WTC11 (cell line): ENCODE measurements at regions not wholly inside any gene's neighbourhood (a gene's known extent, or its start where the extent isn't known, plus 50 kb on each side); places are given as distances from the start of the nearest gene placed in this dataset.

Experiments used
- ATAC-seq: fragments of 200-7000 bp; cut with Tn5 transposase; 2 replicates; pipeline ENCODE4 v1.10.0; 2021; ENCODE audit warnings: mild to moderate bottlenecking, moderate library complexity
- CTCF ChIA-PET: fragments of 300-600 bp; sonication (Branson Sonifier 250); formaldehyde crosslinking; loops from one replicate; lab custom pipeline; 2021; ENCODE audit warnings: antibody characterized with exemption; lab: Charles Lee
- POLR2A ChIA-PET: fragments of 350-600 bp; sonication (Branson Sonifier 250); formaldehyde crosslinking; loops from one replicate; lab custom pipeline; 2021; ENCODE audit warnings: antibody characterized with exemption; lab: Charles Lee
- DNase-seq: peaks from one replicate; pipeline ENCODE4 v3.0.0; 2021; ENCODE audit warnings: low spot score
- H3K27ac Mint-ChIP-seq: 2 replicates; pipeline ENCODE4 v1.8.0; 2021; ENCODE audit warnings: mixed read lengths
- H3K27me3 Mint-ChIP-seq: 2 replicates; pipeline ENCODE4 v1.8.0; 2021; ENCODE audit warnings: low read depth, mild to moderate bottlenecking, moderate library complexity, mixed read lengths
- H3K36me3 Mint-ChIP-seq: 2 replicates; pipeline ENCODE4 v1.8.0; 2021; ENCODE audit warnings: mixed read lengths
- H3K4me1 Mint-ChIP-seq: 2 replicates; pipeline ENCODE4 v1.8.0; 2022; ENCODE audit warnings: mixed read lengths
- H3K4me3 Mint-ChIP-seq: 2 replicates; pipeline ENCODE4 v1.8.0; 2021; ENCODE audit warnings: mild to moderate bottlenecking, moderate library complexity, mixed read lengths
- H3K9me3 Mint-ChIP-seq: 2 replicates; pipeline ENCODE4 v1.8.0; 2021; ENCODE audit warnings: mixed read lengths
- CREM ChIP-seq: sonication (generic); formaldehyde crosslinking; IDR thresholded peaks from 2 replicates; pipeline ENCODE4 v1.8.1; 2022; ENCODE audit warnings: mild to moderate bottlenecking, missing genetic modification reagents, moderate library complexity
- EMX1 ChIP-seq: fragments of 250-450 bp; sonication (Bioruptor Pico); IDR thresholded peaks from 2 replicates; pipeline ENCODE4 v1.8.0; 2021; ENCODE audit warnings: mild to moderate bottlenecking
- GTF2I ChIP-seq: fragments of 250-450 bp; sonication (Bioruptor Pico); conservative IDR thresholded peaks from 2 replicates; pipeline ENCODE4 v1.4.0; 2021; ENCODE audit warnings: mild to moderate bottlenecking
- JUN ChIP-seq: sonication (generic); formaldehyde crosslinking; IDR thresholded peaks from 2 replicates; pipeline ENCODE4 v1.8.0; 2023; ENCODE audit warnings: mild to moderate bottlenecking, missing genetic modification reagents
- MXD4 ChIP-seq: fragments of 250-450 bp; sonication (Bioruptor Pico); IDR thresholded peaks from 2 replicates; pipeline ENCODE4 v1.8.0; 2021; ENCODE audit warnings: mild to moderate bottlenecking, moderate library complexity, borderline replicate concordance
- NR1H2 ChIP-seq: sonication (generic); formaldehyde crosslinking; IDR thresholded peaks from 2 replicates; pipeline ENCODE4 v1.9.0; 2021; ENCODE audit warnings: mild to moderate bottlenecking, moderate library complexity, missing genetic modification reagents
- NR2C2 ChIP-seq: sonication (generic); formaldehyde crosslinking; IDR thresholded peaks from 2 replicates; pipeline ENCODE4 v1.8.0; 2022; ENCODE audit warnings: mild to moderate bottlenecking, missing genetic modification reagents
- TCF7 ChIP-seq: sonication (generic); formaldehyde crosslinking; IDR thresholded peaks from 2 replicates; pipeline ENCODE4 v1.8.0; 2022; ENCODE audit warnings: mild to moderate bottlenecking, low read depth, missing genetic modification reagents, moderate library complexity
- TP53 ChIP-seq: sonication (generic); formaldehyde crosslinking; IDR thresholded peaks from 2 replicates; pipeline ENCODE4 v1.8.1; 2023; ENCODE audit warnings: mild to moderate bottlenecking, missing genetic modification reagents
- ZNF121 ChIP-seq: sonication (generic); formaldehyde crosslinking; IDR thresholded peaks from 2 replicates; pipeline ENCODE4 v1.8.0; 2023; ENCODE audit warnings: missing genetic modification reagents
- ZNF219 ChIP-seq: sonication (generic); formaldehyde crosslinking; IDR thresholded peaks from 2 replicates; pipeline ENCODE4 v1.8.0; 2023; ENCODE audit warnings: missing genetic modification reagents, mild to moderate bottlenecking, borderline replicate concordance
- ZNF232 ChIP-seq: sonication (generic); formaldehyde crosslinking; IDR thresholded peaks from 2 replicates; pipeline ENCODE4 v1.8.0; 2022; ENCODE audit warnings: mild to moderate bottlenecking, missing genetic modification reagents
- ZNF416 ChIP-seq: fragments of 250-450 bp; sonication (Bioruptor Pico); IDR thresholded peaks from 2 replicates; pipeline ENCODE4 v1.9.0; 2021; ENCODE audit warnings: mild to moderate bottlenecking, inconsistent platforms
- TF ChIP-seq, protein P1 (sequence below): sonication (generic); formaldehyde crosslinking; IDR thresholded peaks from 2 replicates; pipeline ENCODE4 v1.8.1; 2022; ENCODE audit warnings: low read depth, missing genetic modification reagents, borderline replicate concordance
- TF ChIP-seq, protein P2 (sequence below): fragments of 250-450 bp; sonication (Bioruptor Pico); IDR thresholded peaks from 2 replicates; pipeline ENCODE4 v1.8.0; 2021; ENCODE audit warnings: mild to moderate bottlenecking
- TF ChIP-seq, protein P3 (sequence below): sonication (generic); formaldehyde crosslinking; IDR thresholded peaks from 2 replicates; pipeline ENCODE4 v1.8.0; 2023; ENCODE audit warnings: missing genetic modification reagents, mild to moderate bottlenecking, borderline replicate concordance
- TF ChIP-seq, protein P4 (sequence below): sonication (generic); formaldehyde crosslinking; IDR thresholded peaks from 2 replicates; pipeline ENCODE4 v1.8.0; 2022; ENCODE audit warnings: mild to moderate bottlenecking, missing genetic modification reagents
- TF ChIP-seq, protein P5 (sequence below): fragments of 250-450 bp; sonication (Bioruptor Pico); IDR thresholded peaks from 2 replicates; pipeline ENCODE4 v1.9.0; 2021; ENCODE audit warnings: moderate library complexity, mild to moderate bottlenecking, inconsistent platforms, borderline replicate concordance
- TF ChIP-seq, protein P6 (sequence below): sonication (generic); formaldehyde crosslinking; IDR thresholded peaks from 2 replicates; pipeline ENCODE4 v1.8.1; 2023; ENCODE audit warnings: mild to moderate bottlenecking, missing genetic modification reagents

DNA sequence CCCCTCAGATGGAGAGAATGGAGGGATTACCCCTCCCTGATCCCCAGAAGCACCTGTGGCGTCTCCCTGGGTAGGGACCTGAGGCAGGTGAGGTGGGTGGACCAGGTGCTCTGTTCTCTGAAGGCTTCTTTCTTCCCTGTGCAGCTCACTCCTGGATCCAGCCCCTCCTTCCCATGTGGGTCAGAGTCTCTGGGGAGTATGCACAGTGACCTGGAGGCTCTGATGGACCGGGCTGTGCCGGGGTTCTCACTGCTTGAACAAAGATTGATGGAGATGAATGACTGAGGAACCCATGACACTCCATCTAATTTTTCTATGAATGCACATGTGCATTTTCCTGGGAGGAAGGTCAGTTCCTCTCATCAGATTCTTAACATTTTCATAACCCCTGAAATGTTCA lies 78.6 kb upstream of the SHANK2 start:
- CTCF ChIA-PET = no interaction called here
- peaks cover 48% of the 10 kb centered on the region for H3K9me3 Mint-ChIP-seq
- DNase-seq = no peak

DNA sequence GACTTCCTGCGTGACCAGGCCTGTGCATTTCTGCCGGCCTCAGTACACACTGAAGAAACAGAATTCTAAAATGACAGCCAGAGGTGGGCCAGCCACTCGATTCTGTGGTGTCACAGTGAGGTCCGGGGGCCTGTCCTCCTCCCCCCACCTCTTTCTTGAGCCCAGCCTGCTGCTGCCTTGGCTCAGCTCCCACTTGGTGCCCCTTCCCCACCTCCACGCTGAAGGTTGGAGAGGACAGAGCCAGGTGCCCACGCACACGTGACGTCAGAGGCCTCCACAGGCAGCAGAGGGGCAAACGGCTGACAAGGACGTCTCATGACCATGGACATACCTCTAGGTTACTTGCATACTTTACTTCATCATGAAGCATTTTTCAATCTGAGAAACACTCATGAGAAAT lies 78.0 kb upstream of the SHANK2 start:
- Mint-ChIP-seq H3K4me1 (no peaks in the 10 kb centered on the region), H3K9me3 (peaks cover 41% of the 10 kb centered on the region), H3K27me3 (peaks cover 20% of the 10 kb centered on the region), H3K4me3 (no peak overlapping the region), H3K27ac (no peak overlapping the region), H3K36me3 (peaks cover 20% of the 10 kb centered on the region)
- POLR2A ChIA-PET = no interaction called here
- ATAC-seq = no peak
- no peak for DNase-seq
- TF ChIP-seq, protein P1, sequence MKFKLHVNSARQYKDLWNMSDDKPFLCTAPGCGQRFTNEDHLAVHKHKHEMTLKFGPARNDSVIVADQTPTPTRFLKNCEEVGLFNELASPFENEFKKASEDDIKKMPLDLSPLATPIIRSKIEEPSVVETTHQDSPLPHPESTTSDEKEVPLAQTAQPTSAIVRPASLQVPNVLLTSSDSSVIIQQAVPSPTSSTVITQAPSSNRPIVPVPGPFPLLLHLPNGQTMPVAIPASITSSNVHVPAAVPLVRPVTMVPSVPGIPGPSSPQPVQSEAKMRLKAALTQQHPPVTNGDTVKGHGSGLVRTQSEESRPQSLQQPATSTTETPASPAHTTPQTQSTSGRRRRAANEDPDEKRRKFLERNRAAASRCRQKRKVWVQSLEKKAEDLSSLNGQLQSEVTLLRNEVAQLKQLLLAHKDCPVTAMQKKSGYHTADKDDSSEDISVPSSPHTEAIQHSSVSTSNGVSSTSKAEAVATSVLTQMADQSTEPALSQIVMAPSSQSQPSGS (CRISPR knock-in tag) = no peak
- TF ChIP-seq CREM (CRISPR knock-in tag) (no peak), NR1H2 (CRISPR knock-in tag) (no peak), MXD4 (CRISPR knock-in tag) (no peak), ZNF219 (CRISPR knock-in tag) (no peak), ZNF232 (CRISPR knock-in tag) (no peak), ZNF121 (CRISPR knock-in tag) (no peak), GTF2I (CRISPR knock-in tag) (no peak), JUN (CRISPR knock-in tag) (no peak), NR2C2 (CRISPR knock-in tag) (no peak), TP53 (CRISPR knock-in tag) (no peak), EMX1 (no peak), ZNF416 (no peak), TCF7 (CRISPR knock-in tag) (no peak)
- TF ChIP-seq, protein P2, sequence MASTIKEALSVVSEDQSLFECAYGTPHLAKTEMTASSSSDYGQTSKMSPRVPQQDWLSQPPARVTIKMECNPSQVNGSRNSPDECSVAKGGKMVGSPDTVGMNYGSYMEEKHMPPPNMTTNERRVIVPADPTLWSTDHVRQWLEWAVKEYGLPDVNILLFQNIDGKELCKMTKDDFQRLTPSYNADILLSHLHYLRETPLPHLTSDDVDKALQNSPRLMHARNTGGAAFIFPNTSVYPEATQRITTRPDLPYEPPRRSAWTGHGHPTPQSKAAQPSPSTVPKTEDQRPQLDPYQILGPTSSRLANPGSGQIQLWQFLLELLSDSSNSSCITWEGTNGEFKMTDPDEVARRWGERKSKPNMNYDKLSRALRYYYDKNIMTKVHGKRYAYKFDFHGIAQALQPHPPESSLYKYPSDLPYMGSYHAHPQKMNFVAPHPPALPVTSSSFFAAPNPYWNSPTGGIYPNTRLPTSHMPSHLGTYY = no peak
- TF ChIP-seq, protein P3, sequence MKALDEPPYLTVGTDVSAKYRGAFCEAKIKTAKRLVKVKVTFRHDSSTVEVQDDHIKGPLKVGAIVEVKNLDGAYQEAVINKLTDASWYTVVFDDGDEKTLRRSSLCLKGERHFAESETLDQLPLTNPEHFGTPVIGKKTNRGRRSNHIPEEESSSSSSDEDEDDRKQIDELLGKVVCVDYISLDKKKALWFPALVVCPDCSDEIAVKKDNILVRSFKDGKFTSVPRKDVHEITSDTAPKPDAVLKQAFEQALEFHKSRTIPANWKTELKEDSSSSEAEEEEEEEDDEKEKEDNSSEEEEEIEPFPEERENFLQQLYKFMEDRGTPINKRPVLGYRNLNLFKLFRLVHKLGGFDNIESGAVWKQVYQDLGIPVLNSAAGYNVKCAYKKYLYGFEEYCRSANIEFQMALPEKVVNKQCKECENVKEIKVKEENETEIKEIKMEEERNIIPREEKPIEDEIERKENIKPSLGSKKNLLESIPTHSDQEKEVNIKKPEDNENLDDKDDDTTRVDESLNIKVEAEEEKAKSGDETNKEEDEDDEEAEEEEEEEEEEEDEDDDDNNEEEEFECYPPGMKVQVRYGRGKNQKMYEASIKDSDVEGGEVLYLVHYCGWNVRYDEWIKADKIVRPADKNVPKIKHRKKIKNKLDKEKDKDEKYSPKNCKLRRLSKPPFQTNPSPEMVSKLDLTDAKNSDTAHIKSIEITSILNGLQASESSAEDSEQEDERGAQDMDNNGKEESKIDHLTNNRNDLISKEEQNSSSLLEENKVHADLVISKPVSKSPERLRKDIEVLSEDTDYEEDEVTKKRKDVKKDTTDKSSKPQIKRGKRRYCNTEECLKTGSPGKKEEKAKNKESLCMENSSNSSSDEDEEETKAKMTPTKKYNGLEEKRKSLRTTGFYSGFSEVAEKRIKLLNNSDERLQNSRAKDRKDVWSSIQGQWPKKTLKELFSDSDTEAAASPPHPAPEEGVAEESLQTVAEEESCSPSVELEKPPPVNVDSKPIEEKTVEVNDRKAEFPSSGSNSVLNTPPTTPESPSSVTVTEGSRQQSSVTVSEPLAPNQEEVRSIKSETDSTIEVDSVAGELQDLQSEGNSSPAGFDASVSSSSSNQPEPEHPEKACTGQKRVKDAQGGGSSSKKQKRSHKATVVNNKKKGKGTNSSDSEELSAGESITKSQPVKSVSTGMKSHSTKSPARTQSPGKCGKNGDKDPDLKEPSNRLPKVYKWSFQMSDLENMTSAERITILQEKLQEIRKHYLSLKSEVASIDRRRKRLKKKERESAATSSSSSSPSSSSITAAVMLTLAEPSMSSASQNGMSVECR (CRISPR knock-in tag) = no peak
- TF ChIP-seq, protein P4, sequence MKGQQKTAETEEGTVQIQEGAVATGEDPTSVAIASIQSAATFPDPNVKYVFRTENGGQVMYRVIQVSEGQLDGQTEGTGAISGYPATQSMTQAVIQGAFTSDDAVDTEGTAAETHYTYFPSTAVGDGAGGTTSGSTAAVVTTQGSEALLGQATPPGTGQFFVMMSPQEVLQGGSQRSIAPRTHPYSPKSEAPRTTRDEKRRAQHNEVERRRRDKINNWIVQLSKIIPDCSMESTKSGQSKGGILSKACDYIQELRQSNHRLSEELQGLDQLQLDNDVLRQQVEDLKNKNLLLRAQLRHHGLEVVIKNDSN = no peak
- TF ChIP-seq, protein P5, sequence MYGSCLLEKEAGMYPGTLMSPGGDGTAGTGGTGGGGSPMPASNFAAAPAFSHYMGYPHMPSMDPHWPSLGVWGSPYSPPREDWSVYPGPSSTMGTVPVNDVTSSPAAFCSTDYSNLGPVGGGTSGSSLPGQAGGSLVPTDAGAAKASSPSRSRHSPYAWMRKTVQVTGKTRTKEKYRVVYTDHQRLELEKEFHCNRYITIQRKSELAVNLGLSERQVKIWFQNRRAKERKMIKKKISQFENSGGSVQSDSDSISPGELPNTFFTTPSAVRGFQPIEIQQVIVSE (CRISPR knock-in tag) = no peak
- CTCF ChIA-PET = no interaction called here

More for the DNA sequence above, 78.6 kb upstream of the SHANK2 start:
- H3K36me3 Mint-ChIP-seq = peaks cover 20% of the 10 kb centered on the region
- H3K27ac Mint-ChIP-seq = no peak overlapping the region
- H3K27me3 Mint-ChIP-seq = peaks cover 26% of the 10 kb centered on the region
- no peak for ATAC-seq
- TF ChIP-seq, protein P6, sequence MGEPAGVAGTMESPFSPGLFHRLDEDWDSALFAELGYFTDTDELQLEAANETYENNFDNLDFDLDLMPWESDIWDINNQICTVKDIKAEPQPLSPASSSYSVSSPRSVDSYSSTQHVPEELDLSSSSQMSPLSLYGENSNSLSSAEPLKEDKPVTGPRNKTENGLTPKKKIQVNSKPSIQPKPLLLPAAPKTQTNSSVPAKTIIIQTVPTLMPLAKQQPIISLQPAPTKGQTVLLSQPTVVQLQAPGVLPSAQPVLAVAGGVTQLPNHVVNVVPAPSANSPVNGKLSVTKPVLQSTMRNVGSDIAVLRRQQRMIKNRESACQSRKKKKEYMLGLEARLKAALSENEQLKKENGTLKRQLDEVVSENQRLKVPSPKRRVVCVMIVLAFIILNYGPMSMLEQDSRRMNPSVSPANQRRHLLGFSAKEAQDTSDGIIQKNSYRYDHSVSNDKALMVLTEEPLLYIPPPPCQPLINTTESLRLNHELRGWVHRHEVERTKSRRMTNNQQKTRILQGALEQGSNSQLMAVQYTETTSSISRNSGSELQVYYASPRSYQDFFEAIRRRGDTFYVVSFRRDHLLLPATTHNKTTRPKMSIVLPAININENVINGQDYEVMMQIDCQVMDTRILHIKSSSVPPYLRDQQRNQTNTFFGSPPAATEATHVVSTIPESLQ (CRISPR knock-in tag) = no peak
- POLR2A ChIA-PET = no interaction called here
- H3K4me3 Mint-ChIP-seq = no peak overlapping the region
- no peaks in the 10 kb centered on the region for H3K4me1 Mint-ChIP-seq
